MG63 (cell line): ENCODE measurements at regions not wholly inside any gene's neighbourhood (a gene's known extent, or its start where the extent isn't known, plus 50 kb on each side); places are given as distances from the start of the nearest gene placed in this dataset.

ENCODE experiments used
- DNase-seq: peaks from one replicate; pipeline ENCODE4 v3.0.0-alpha.2; 2020
- H3K27me3 ChIP-seq: fragments of 250-450 bp; sonication (Bioruptor Pico); 2 replicates; pipeline ENCODE4 v1.5.1; 2020; ENCODE audit warnings: mild to moderate bottlenecking, moderate library complexity
- H3K36me3 ChIP-seq: fragments of 250-450 bp; sonication (Bioruptor Pico); 2 replicates; pipeline ENCODE4 v1.5.1; 2020; ENCODE audit warnings: mild to moderate bottlenecking, moderate library complexity
- H3K4me3 ChIP-seq: fragments of 250-450 bp; sonication (Bioruptor Pico); 2 replicates; pipeline ENCODE4 v1.5.1; 2020; ENCODE audit warnings: mild to moderate bottlenecking, moderate library complexity
- H3K9me3 ChIP-seq: fragments of 250-450 bp; sonication (Bioruptor Pico); 2 replicates; pipeline ENCODE4 v1.5.1; 2020; ENCODE audit warnings: mild to moderate bottlenecking, moderate library complexity

DNA sequence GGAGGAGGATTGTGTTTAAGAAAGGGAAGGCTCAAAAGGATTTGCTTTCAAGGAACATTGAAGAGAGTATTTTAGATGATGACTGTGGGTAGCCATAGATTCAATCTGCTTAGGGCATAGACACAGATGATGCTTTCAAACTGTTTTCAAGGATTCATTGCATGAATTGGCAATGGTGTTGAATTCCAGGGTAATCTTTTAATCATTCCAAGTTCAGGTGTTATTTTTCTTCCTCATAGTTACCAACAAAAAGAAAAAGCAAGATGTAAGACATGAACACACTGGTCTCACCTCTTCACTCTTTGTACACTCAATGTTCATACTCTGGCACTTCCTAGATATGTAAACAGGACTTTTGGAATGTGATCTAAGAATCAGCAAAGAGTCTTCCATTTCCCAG is 167.0 kb upstream of the RHOBTB1 start:
- no peak for DNase-seq
- Histone ChIP-seq H3K27me3 (no peaks in the 10 kb centered on the region), H3K36me3 (no peaks in the 10 kb centered on the region), H3K9me3 (peaks cover 21% of the 10 kb centered on the region), H3K4me3 (no peak overlapping the region)

DNA sequence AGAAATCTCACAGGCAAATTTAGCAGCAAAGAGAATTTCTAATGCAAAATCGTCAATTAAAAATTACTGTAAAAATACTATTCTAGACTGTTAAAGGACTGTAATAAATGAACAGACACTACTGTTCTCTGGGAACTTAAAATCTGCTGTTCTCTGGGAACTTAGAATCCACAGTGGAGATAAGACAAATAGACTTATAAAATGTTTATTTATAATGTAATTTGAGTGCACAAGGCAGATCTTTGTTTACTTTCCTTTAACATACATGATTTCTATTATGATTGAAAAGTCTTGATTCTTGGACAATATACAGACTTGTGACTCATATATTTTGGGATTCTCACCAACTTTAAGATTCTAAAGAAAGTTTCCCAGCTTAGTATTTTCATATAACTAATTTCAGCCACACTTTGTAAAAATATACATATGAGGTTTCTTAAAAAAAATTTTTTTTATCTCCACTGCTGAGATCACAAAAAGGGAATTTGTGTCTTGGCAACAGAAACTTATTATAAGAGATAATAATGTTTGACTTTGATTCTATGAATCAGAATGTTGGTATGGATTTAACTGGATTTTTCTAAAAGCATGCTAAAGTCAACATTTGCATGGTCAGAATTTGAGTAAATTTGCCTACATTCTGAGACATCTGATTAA is 166.3 kb upstream of the RHOBTB1 start:
- H3K4me3 ChIP-seq = no peak overlapping the region
- no peak for DNase-seq
- H3K27me3 ChIP-seq = no peaks in the 10 kb centered on the region
- H3K36me3 ChIP-seq = no peaks in the 10 kb centered on the region
- peaks cover 21% of the 10 kb centered on the region for H3K9me3 ChIP-seq

DNA sequence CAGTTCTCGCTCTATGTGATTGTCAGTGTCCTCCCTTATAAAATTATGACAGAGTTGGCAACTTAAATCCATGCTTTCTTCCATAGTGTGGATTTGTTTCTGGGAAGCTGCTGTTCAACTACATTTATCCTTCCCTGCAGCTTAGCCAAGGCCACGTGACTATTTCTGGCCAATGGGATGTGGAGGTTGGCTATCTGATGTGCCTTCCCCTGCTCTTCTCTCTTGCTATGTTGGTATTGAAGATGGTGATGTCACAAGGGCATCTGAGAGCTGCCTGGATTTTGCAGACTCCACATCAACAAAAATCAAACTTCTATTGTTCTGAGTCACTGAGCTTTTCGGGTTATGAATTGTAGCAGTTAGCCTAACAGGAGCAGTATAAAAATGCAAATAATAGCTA is 164.9 kb upstream of the RHOBTB1 start:
- Histone ChIP-seq H3K27me3 (no peaks in the 10 kb centered on the region), H3K4me3 (no peak overlapping the region), H3K9me3 (peaks cover 21% of the 10 kb centered on the region), H3K36me3 (no peaks in the 10 kb centered on the region)
- no peak for DNase-seq

DNA sequence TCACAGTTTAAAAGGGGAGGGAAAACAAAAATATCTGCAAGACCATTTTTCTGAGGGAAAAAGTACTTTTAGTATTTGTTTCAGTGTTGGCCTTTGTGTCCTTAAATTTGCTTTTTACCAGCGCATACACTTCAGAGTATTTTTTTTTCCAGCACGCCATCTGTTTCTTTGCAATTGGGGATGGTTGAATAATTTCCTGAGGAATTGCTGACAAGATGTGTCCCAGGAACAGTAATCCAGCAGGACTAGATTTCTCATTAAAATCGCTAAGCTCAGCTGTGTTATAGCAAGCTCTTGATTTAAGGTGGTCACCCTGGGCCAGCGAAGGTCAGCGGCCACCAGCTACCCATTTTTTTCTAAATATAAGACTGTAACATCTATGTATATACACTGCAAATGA is 156.9 kb upstream of the RHOBTB1 start:
- DNase-seq = no peak
- no peaks in the 10 kb centered on the region for H3K27me3 ChIP-seq
- H3K4me3 ChIP-seq = no peak overlapping the region
- no peaks in the 10 kb centered on the region for H3K36me3 ChIP-seq
- H3K9me3 ChIP-seq = no peaks in the 10 kb centered on the region

DNA sequence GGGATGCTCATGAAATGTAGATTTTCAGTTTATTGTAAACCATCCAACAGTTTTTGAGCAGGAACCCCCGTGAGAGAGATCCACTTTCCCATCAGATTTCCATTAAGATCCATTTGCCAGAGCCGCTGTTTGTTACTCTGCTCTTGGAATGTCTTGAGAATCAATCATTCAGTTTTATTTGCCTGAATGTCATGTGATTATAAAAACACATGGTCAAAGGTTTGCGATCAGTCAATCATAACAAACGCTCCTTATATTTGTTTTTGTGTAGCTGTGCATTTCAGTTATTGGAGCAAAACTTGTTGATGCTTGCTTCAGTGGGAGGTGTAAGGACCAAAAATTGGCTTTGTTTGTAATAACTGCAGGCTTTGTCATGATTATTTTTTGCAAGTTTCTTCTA is 155.8 kb upstream of the RHOBTB1 start:
- H3K9me3 ChIP-seq = no peaks in the 10 kb centered on the region
- no peak for DNase-seq
- H3K4me3 ChIP-seq = no peak overlapping the region
- H3K36me3 ChIP-seq = no peaks in the 10 kb centered on the region
- H3K27me3 ChIP-seq = no peaks in the 10 kb centered on the region

DNA sequence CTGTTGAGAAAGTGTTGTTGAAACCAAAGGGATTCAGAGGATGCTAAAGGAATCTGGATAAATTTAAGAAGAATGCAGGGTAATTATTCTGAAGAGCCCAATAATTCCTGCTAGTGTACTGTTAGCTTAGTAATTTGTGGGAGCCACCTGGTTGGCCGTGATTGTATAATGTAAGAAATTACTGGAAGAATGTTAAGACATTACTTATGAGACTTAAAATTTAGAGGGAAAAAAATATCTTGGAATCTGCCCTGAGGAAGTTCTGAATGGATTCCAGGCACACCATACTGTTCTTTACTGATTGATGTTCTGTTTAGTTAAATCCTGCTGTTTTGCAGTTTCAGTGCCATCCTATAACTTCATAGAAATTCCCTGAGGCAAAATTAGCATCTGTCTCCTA is 155.0 kb upstream of the RHOBTB1 start:
- Histone ChIP-seq H3K36me3 (no peaks in the 10 kb centered on the region), H3K4me3 (no peak overlapping the region), H3K9me3 (no peaks in the 10 kb centered on the region), H3K27me3 (no peaks in the 10 kb centered on the region)
- DNase-seq = no peak

DNA sequence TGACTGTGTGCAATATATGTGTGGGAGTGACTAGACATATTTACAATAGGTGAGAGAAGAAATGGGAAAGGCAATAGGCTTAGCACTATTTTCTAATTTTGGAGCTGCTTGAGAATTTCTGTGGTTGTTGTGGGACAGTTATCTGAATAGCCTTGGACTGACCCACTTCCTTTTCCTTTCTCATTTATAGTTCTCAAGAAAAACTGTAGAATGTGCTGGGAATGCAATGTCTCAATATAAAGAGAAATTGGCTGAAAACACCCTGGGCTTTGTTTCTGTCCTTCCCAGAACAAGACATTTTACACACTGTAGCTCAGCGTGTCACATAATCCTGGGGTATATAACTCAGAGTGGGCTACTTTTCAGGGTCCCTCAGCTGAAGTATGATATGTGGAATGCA is 153.0 kb upstream of the RHOBTB1 start:
- Histone ChIP-seq H3K4me3 (no peak overlapping the region), H3K27me3 (no peaks in the 10 kb centered on the region), H3K36me3 (no peaks in the 10 kb centered on the region), H3K9me3 (no peaks in the 10 kb centered on the region)
- DNase-seq = no peak

DNA sequence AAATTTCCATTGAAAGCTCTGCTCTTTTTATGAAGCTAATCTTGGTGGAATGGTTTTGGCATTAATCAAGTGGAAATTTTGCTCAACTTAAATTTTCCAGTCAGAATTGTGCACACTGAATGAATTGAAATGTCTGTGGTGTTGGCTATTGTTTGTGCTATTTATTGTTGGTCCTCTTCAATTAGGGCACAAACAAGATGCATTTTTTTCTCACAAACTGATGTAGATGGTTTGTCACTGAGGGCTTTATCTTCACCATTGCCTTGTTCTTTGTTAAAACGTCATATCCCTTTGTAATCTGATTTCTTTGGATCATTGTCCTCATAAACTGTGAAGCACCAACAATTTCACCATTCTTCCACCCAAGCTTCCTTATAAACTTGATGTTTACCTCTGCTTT is 152.1 kb upstream of the RHOBTB1 start:
- Histone ChIP-seq H3K9me3 (no peaks in the 10 kb centered on the region), H3K4me3 (no peak overlapping the region), H3K36me3 (no peaks in the 10 kb centered on the region), H3K27me3 (no peaks in the 10 kb centered on the region)
- no peak for DNase-seq

DNA sequence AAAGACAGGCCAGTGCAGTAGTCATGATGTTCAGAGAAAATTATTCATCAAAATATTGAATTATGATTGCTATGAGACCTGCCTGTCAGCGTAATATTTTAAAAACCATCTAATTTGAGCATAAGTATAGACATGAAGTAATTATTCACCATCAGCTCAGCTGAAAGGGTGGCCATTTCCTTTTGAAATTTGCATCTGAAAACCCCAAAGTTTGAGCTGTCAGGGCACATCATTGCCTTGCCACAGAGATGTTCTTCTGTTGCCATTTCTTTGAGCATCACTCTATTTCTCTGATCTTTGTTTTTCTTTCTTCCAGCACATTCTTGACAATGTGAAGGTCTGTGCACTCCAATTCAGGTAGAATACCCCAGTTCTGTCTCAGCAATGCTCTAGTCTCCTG is 147.5 kb upstream of the RHOBTB1 start:
- Histone ChIP-seq H3K4me3 (no peak overlapping the region), H3K9me3 (no peaks in the 10 kb centered on the region), H3K27me3 (no peaks in the 10 kb centered on the region), H3K36me3 (no peaks in the 10 kb centered on the region)
- DNase-seq = no peak

DNA sequence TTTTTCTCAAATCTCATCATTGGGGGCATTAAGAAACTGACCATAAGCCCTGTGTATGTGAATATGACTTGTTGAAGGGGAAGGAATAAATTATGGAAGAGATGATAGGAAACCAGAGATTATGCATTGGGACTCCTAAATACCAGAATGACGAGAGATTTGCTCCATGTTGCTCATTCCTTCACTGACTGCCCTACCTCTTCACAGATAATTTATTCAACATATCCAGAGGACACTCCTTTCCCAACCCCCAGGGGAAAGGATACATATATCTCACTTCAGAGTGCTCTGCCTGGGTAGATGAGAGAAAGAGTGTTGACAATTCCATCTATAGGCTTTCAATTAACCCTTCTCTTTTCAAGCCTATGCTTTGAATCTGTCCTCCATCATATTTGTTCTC is 145.3 kb upstream of the RHOBTB1 start:
- no peak for DNase-seq
- Histone ChIP-seq H3K4me3 (no peak overlapping the region), H3K36me3 (no peaks in the 10 kb centered on the region), H3K9me3 (peaks cover 2% of the 10 kb centered on the region), H3K27me3 (no peaks in the 10 kb centered on the region)

DNA sequence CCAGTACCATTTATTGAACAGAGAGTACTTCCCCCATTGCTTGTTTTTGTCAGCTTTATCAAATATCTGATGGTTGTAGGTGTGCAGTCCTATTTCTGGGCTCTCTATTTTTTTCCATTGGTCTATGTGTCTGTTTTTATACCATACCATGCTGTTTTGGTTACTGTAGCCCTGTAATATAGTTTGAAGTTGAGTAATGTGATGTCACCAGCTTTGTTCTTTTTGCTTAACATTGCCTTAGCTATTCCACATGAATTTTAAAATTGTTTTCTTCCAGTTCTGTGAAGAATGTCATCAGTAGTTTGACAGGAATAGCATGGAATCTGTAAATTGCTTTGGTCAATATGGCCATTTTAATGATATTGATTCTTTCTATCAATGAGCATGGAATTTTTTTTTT is 140.5 kb upstream of the RHOBTB1 start:
- peaks cover 2% of the 10 kb centered on the region for H3K9me3 ChIP-seq
- no peaks in the 10 kb centered on the region for H3K27me3 ChIP-seq
- no peak overlapping the region for H3K4me3 ChIP-seq
- DNase-seq = no peak
- no peaks in the 10 kb centered on the region for H3K36me3 ChIP-seq

DNA sequence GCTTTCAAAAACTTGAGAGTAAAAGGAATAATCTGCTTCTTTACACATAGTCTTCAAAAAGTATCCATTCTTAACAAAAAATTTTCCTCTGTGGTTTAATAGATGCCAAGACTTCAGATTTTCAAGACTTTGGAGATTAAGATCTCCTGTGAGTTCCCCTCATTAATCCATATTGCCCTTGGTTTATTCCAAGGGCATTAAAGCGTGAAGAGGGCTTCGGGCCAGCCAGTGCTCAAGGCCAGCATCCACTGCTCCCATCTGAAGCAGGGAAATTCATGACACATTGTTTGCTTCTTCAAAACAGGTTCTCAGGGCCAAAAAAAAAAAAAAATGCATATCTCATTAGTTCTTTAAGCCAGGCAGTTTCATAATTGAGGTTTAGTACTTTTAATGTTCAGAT is 137.3 kb upstream of the RHOBTB1 start:
- peak; percentile 71 for DNase-seq
- H3K36me3 ChIP-seq = no peaks in the 10 kb centered on the region
- H3K4me3 ChIP-seq = no peak overlapping the region
- H3K27me3 ChIP-seq = no peaks in the 10 kb centered on the region
- peaks cover 2% of the 10 kb centered on the region for H3K9me3 ChIP-seq

DNA sequence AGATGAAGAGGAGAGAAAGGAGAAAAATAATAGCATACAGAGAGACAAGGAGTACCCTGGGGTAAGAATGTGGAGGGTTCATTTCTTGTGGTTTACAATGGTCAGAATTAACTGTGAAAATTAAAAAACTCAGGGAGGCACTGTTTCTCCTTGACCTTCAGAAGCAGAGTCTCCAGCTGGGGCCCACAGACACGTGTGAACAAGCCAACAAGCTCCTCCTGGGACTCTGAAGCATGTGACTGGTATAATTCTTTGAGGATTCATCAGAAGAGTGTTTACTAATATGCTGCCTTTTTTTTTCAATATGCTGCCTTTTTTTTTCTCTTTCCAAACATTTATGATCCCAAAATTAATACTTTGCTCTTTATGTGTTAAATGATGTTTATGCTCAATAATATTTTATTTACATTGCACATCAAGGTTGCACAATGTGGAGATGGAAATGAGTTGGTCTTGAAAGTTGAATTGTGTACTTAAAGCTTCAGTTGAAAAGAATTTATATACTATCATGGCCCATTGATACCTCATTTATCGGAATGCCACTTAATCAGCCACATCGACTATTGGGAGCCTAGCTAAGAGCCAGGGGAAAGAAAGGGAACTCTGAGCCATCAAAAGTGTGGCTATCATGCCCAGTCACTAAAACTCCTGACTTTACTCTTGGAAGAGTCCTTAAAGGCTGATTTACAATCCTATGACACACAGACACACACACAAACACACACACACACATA is 134.7 kb upstream of the RHOBTB1 start:
- Histone ChIP-seq H3K9me3 (no peaks in the 10 kb centered on the region), H3K4me3 (no peak overlapping the region), H3K27me3 (no peaks in the 10 kb centered on the region), H3K36me3 (no peaks in the 10 kb centered on the region)
- peak; percentile 13 for DNase-seq

DNA sequence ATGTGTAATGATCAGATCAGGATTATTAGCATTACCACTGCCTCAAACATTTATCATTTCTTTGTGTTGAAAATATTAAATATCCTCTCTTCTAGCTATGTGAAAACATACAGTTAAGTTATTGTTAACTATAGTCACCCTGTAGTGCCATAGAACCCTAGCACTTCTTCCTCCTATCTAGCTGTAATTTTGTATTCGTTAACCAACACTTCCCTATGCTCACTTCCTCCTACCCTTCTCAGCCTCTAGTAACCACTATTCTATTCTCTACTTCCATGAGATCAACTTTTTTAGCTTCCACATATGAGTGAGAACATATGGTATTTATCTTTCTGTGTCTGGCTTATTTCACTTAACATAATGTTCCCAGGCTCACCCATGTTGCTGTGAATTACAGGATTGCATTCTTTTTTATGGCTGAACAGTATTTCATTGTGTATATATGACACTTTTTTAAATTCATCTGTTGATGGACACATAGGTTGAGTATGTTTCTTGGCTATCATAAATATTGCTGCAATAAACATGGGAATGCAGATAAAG is 132.7 kb upstream of the RHOBTB1 start:
- Histone ChIP-seq H3K36me3 (no peaks in the 10 kb centered on the region), H3K27me3 (no peaks in the 10 kb centered on the region), H3K9me3 (no peaks in the 10 kb centered on the region), H3K4me3 (no peak overlapping the region)
- DNase-seq = no peak

DNA sequence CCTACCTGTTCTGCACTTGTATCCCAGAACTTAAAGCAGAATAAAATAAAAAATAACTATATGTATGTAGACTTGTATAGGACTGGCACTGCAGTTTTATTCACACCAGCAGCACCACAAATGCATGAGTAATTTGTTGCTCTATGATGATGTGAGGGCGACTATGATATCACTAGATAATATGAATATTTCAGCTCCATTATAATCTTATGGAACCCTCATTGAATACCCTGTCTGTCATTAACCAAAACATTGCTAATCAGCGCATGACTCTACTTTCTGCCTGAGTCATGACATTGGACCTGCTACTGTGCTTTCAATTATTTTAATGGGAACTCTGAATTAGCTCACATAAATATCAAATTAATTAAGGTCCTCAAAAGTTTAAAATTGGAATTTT is 129.4 kb upstream of the RHOBTB1 start:
- no peak for DNase-seq
- H3K36me3 ChIP-seq = no peaks in the 10 kb centered on the region
- H3K27me3 ChIP-seq = no peaks in the 10 kb centered on the region
- no peak overlapping the region for H3K4me3 ChIP-seq
- no peaks in the 10 kb centered on the region for H3K9me3 ChIP-seq

DNA sequence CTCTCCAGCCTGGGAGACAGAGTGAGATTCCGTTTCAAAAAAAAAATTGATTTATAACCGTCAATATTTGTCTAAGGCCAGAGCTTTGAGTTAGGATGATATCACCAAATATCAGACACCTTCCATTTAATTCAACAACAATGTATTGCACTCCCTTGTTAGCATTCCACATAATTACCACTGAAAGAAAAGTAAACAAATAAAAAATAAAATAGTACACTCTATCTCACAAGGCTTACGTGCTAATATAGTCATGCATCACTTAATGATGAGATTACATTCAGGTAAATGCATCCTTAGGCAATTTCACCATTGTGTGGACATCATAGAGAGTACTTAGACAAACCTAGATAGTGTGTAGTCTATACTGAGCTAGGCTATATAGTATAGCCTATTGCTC is 127.6 kb upstream of the RHOBTB1 start:
- Histone ChIP-seq H3K27me3 (no peaks in the 10 kb centered on the region), H3K4me3 (no peak overlapping the region), H3K9me3 (no peaks in the 10 kb centered on the region), H3K36me3 (no peaks in the 10 kb centered on the region)
- DNase-seq = no peak

DNA sequence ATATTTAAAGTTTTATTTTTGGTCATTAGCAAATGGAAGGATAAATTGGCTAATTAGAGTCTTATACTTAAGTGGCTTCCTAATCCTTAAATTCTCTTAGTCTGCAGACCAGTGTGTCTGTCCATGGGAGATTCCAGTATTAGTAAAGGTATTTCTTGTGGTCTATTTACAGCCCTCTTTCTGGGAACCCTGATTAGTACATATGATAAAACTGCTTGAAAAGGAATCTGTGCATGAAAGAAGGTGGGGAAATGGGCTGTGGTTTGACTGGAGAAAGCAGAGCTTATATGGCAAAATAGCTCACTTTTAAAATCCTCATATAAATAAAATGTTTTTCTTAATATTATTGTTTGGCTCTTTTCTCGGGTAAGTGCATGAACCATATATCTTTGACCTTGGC is 124.5 kb upstream of the RHOBTB1 start:
- Histone ChIP-seq H3K4me3 (no peak overlapping the region), H3K27me3 (no peaks in the 10 kb centered on the region), H3K36me3 (no peaks in the 10 kb centered on the region), H3K9me3 (no peaks in the 10 kb centered on the region)
- no peak for DNase-seq

DNA sequence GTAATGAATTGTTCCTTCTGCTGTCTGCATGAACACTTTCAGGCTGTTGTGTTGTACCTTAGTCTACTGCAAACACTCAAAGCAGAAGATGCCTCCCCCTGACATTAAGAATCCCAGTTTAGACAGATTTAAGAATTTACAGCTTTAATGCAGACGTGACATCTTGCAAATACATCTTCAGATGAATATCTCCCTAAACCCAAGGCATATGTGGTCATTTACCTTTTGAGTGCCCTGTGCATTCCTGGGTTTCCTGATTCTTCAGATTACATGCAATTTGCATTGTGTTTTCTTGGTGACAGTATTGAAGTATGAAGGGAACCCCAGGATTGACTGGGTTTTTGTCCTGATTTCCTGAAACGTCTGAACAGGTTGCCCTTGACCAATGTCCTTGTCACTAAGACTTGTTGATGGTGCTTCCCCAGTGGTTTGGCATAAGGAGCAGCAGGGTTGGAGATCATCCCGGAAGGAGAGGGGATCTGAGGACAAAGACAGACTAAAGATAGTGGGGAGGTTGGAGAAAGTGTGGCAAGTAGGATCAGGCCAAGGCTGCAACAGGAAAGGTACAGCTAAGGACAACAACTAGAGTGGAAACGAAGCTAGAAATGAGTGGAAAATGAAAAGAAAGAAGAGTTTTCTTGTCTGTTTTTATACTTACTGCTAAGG is 123.8 kb upstream of the RHOBTB1 start:
- no peaks in the 10 kb centered on the region for H3K27me3 ChIP-seq
- no peak for DNase-seq

More for the DNA sequence above, 123.8 kb upstream of the RHOBTB1 start:
- no peak overlapping the region for H3K4me3 ChIP-seq
- no peaks in the 10 kb centered on the region for H3K36me3 ChIP-seq
- H3K9me3 ChIP-seq = no peaks in the 10 kb centered on the region
